GM18517 (cell line): ENCODE measurements at regions not wholly inside any gene's neighbourhood (a gene's known extent, or its start where the extent isn't known, plus 50 kb on each side); places are given as distances from the start of the nearest gene placed in this dataset.

Source experiments
- ATAC-seq: cut with Tn5 transposase; IDR thresholded peaks from one replicate; pipeline ENCODE4 v1.9.1; 2021; ENCODE audit warnings: mild to moderate bottlenecking, moderate library complexity; ENCODE audit not compliant: unreplicated experiment

- no peak for ATAC-seq
Observed at GRCh38 chr5:125117566-125117965, 371.1 kb upstream of the ZNF608 start.

- no peak for ATAC-seq
Observed at GRCh38 chr5:125120012-125120411, 373.6 kb upstream of the ZNF608 start.

GRCh38 chr5:125125031-125125823 lies 378.8 kb upstream of the ZNF608 start:
- no peak for ATAC-seq

GRCh38 chr5:125126050-125126449 lies 379.6 kb upstream of the ZNF608 start:
- no peak for ATAC-seq

GRCh38 chr5:125129151-125129806 lies 382.8 kb upstream of the ZNF608 start:
- no peak for ATAC-seq

GRCh38 chr5:125130591-125130990 lies 384.2 kb upstream of the ZNF608 start:
- ATAC-seq, result no peak

- no peak for ATAC-seq
Observed at GRCh38 chr5:125134216-125135081, 388.0 kb upstream of the ZNF608 start.

GRCh38 chr5:125137535-125137934 lies 391.1 kb upstream of the ZNF608 start:
- ATAC-seq, result no peak

GRCh38 chr5:125138266-125138665 lies 391.8 kb upstream of the ZNF608 start:
- ATAC-seq, result no peak

GRCh38 chr5:125139590-125139989 lies 393.2 kb upstream of the ZNF608 start:
- no peak for ATAC-seq

- no peak for ATAC-seq
Observed at GRCh38 chr5:125140220-125140619, 393.8 kb upstream of the ZNF608 start.

- ATAC-seq, result no peak
Observed at GRCh38 chr5:125140855-125141254, 394.4 kb upstream of the ZNF608 start.

GRCh38 chr5:125142458-125142857 lies 396.0 kb upstream of the ZNF608 start:
- no peak for ATAC-seq

GRCh38 chr5:125143011-125143410 lies 396.6 kb upstream of the ZNF608 start:
- ATAC-seq, result no peak

- ATAC-seq, result no peak
Observed at GRCh38 chr5:125148076-125148475, 401.6 kb upstream of the ZNF608 start.

GRCh38 chr5:125148706-125149105 lies 402.3 kb upstream of the ZNF608 start:
- ATAC-seq, result no peak

- ATAC-seq, result no peak
Observed at GRCh38 chr5:125149110-125149509, 402.7 kb upstream of the ZNF608 start.

GRCh38 chr5:125149527-125149926 lies 403.1 kb upstream of the ZNF608 start:
- no peak for ATAC-seq

GRCh38 chr5:125150041-125150669 lies 403.7 kb upstream of the ZNF608 start:
- ATAC-seq, result no peak

GRCh38 chr5:125151150-125151900 lies 404.9 kb upstream of the ZNF608 start:
- ATAC-seq, result no peak
